Endodermal cell (in vitro differentiated cells): ENCODE measurements at regions not wholly inside any gene's neighbourhood (a gene's known extent, or its start where the extent isn't known, plus 50 kb on each side); places are given as distances from the start of the nearest gene placed in this dataset.

Experiments
- DNase-seq: peaks from one replicate; pipeline ENCODE4 v3.0.0-alpha.2; 2017
- H3K27ac ChIP-seq: 2 replicates; pipeline ENCODE4 v1.5.1; 2013; ENCODE audit warnings: mild to moderate bottlenecking, low read depth, low read length, moderate library complexity
- H3K27me3 ChIP-seq: 2 replicates; pipeline ENCODE4 v1.6.1; 2013; ENCODE audit warnings: mild to moderate bottlenecking, low read length, moderate library complexity; ENCODE audit not compliant: insufficient read depth, control insufficient read depth, poor library complexity, severe bottlenecking
- H3K36me3 ChIP-seq: 2 replicates; pipeline ENCODE4 v1.7.0; 2013; ENCODE audit warnings: mild to moderate bottlenecking, low read length, moderate library complexity; ENCODE audit not compliant: control insufficient read depth, insufficient read depth
- H3K4me1 ChIP-seq: one replicate; pipeline ENCODE4 v1.7.0; 2013; ENCODE audit warnings: low read length; ENCODE audit not compliant: control insufficient read depth, insufficient read depth
- H3K4me3 ChIP-seq: 2 replicates; pipeline ENCODE4 v1.5.1; 2013; ENCODE audit warnings: mild to moderate bottlenecking, low read length, moderate library complexity
- H3K9ac ChIP-seq: 2 replicates; pipeline ENCODE4 v1.6.1; 2013; ENCODE audit warnings: mild to moderate bottlenecking, low read length, moderate library complexity; ENCODE audit not compliant: poor library complexity, severe bottlenecking; ENCODE audit errors: extremely low read depth
- H3K9me3 ChIP-seq: 2 replicates; pipeline ENCODE4 v1.6.1; 2013; ENCODE audit warnings: mild to moderate bottlenecking, low read length, moderate library complexity; ENCODE audit not compliant: control insufficient read depth
- H3K27ac Mint-ChIP-seq: 2 replicates; pipeline ENCODE4 v1.8.0; 2020; ENCODE audit warnings: mixed read lengths
- H3K27me3 Mint-ChIP-seq: 2 replicates; pipeline ENCODE4 v1.8.0; 2021; ENCODE audit warnings: mild to moderate bottlenecking, mixed read lengths; ENCODE audit not compliant: insufficient read depth
- H3K36me3 Mint-ChIP-seq: 2 replicates; pipeline ENCODE4 v1.8.0; 2020; ENCODE audit warnings: low read depth, mixed read lengths
- H3K4me1 Mint-ChIP-seq: 2 replicates; pipeline ENCODE4 v1.8.0; 2020; ENCODE audit warnings: mixed read lengths
- H3K4me3 Mint-ChIP-seq: 2 replicates; pipeline ENCODE4 v1.8.0; 2020; ENCODE audit warnings: mild to moderate bottlenecking, moderate library complexity, mixed read lengths
- H3K9me3 Mint-ChIP-seq: 2 replicates; pipeline ENCODE4 v1.8.0; 2020; ENCODE audit warnings: mild to moderate bottlenecking, mixed read lengths
- WGBS, 2 experiments: methylation state at CpG; one replicate each; pipeline versions ENCODE4 v1.1.5 to v1.1.7; 2013; ENCODE audit warnings: missing lambda C conversion rate in 2 of 2, mixed read lengths in 1 of 2; ENCODE audit not compliant: insufficient coverage in 1 of 2, insufficient read length in 1 of 2; 5-methylcytosine and 5-hydroxymethylcytosine counted together
- TF ChIP-seq, protein P1 (sequence below): fragments of 200-600 bp; sonication (generic); conservative IDR thresholded peaks from 2 replicates; pipeline ENCODE4 v1.5.0; 2021; ENCODE audit warnings: antibody characterized with exemption, mild to moderate bottlenecking

DNA sequence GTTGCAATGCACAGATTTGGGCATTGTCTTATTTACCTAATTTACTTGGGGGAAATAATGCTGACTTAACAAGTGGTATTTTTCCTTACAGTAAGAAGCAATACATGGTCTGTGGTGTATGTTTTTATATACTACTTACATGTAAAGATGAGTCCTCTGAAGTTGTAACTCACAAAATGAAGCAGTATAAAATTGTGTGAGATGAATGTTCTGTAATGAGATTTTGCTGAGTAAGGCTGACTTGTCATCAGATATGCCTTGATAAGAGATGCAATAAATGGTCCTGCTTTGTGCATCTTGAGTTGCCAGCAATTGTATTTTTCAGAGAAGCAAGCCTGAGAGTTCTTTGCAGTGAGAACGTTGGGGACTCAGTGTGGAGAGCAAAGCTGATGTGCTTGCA, 92.2 kb upstream of the GNAQ start:
- no peaks in the 10 kb centered on the region for H3K9me3 ChIP-seq
- H3K9me3 Mint-ChIP-seq, result no peaks in the 10 kb centered on the region
- H3K4me1 ChIP-seq, result no peaks in the 10 kb centered on the region
- WGBS, 2 experiments, result 76 to 100% methylated on average over 1 of the region's 1 CpG
- TF ChIP-seq, protein P1, sequence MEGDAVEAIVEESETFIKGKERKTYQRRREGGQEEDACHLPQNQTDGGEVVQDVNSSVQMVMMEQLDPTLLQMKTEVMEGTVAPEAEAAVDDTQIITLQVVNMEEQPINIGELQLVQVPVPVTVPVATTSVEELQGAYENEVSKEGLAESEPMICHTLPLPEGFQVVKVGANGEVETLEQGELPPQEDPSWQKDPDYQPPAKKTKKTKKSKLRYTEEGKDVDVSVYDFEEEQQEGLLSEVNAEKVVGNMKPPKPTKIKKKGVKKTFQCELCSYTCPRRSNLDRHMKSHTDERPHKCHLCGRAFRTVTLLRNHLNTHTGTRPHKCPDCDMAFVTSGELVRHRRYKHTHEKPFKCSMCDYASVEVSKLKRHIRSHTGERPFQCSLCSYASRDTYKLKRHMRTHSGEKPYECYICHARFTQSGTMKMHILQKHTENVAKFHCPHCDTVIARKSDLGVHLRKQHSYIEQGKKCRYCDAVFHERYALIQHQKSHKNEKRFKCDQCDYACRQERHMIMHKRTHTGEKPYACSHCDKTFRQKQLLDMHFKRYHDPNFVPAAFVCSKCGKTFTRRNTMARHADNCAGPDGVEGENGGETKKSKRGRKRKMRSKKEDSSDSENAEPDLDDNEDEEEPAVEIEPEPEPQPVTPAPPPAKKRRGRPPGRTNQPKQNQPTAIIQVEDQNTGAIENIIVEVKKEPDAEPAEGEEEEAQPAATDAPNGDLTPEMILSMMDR, result no peak
- no peak overlapping the region for H3K4me3 ChIP-seq
- no peak overlapping the region for H3K9ac ChIP-seq
- no peaks in the 10 kb centered on the region for H3K36me3 Mint-ChIP-seq
- H3K4me1 Mint-ChIP-seq, result no peaks in the 10 kb centered on the region
- no peak overlapping the region for H3K27ac ChIP-seq
- no peaks in the 10 kb centered on the region for H3K36me3 ChIP-seq
- H3K27me3 ChIP-seq, result no peaks in the 10 kb centered on the region
- no peaks in the 10 kb centered on the region for H3K27me3 Mint-ChIP-seq
- no peak for DNase-seq
- no peak overlapping the region for H3K4me3 Mint-ChIP-seq
- H3K27ac Mint-ChIP-seq, result no peak overlapping the region

DNA sequence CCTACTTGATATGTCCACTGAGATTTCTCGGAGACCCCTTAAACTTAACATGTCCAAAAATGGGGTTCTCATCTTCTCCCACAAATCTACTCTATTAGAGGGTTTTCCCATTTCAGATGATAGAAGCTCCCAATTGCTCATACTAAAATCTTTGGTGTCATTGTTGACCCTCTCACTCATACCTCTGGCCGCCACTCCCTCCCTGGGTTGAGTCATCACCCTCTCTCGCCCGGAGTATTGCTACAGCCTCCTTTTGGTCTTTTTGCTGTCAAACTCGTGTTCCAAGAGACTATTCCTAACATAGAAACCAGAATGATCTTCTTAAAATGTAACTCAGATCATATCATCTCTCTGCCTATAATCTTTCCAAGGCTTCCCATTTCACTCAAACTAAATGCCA, 91.0 kb upstream of the GNAQ start:
- no peak overlapping the region for H3K4me3 Mint-ChIP-seq
- Histone ChIP-seq H3K4me3 (no peak overlapping the region), H3K9me3 (no peaks in the 10 kb centered on the region), H3K4me1 (no peaks in the 10 kb centered on the region), H3K36me3 (no peaks in the 10 kb centered on the region), H3K27ac (no peak overlapping the region), H3K9ac (no peak overlapping the region), H3K27me3 (no peaks in the 10 kb centered on the region)
- no peaks in the 10 kb centered on the region for H3K4me1 Mint-ChIP-seq
- WGBS, 2 experiments, result 88 to 89% methylated on average over 5 of the region's 5 CpGs
- no peaks in the 10 kb centered on the region for H3K36me3 Mint-ChIP-seq
- DNase-seq, result no peak
- no peaks in the 10 kb centered on the region for H3K27me3 Mint-ChIP-seq
- H3K9me3 Mint-ChIP-seq, result no peaks in the 10 kb centered on the region
- TF ChIP-seq, protein P1, result no peak
- no peak overlapping the region for H3K27ac Mint-ChIP-seq

DNA sequence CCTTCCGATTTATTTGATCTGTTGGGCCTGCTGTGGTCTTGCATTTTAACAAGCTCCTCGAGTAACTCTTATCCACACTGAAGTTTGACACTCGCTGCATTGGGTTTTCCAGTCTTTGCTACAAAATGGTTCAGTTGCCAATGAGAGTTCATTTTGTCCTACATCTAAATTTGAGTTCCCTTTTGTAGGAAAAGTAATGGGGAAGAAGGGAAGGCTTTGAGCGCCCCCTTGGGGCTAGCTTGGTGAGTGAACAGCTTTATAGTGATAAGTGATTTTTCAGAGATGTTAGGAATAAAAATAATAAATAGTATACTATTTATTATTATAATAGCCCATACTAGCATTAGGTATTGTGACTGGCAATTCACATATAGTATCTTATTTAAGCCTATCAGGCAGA, 89.9 kb upstream of the GNAQ start:
- no peak overlapping the region for H3K9ac ChIP-seq
- TF ChIP-seq, protein P1, result peak; percentile 95
- H3K27ac ChIP-seq, result no peak overlapping the region
- Mint-ChIP-seq H3K27me3 (no peaks in the 10 kb centered on the region), H3K4me1 (no peaks in the 10 kb centered on the region), H3K36me3 (no peaks in the 10 kb centered on the region), H3K4me3 (no peak overlapping the region), H3K27ac (no peak overlapping the region), H3K9me3 (no peaks in the 10 kb centered on the region)
- DNase-seq, result peak; percentile 87
- 46 to 73% methylated on average over 3 to 4 of the region's 4 CpGs for WGBS, 2 experiments
- H3K36me3 ChIP-seq, result no peaks in the 10 kb centered on the region
- no peak overlapping the region for H3K4me3 ChIP-seq
- no peaks in the 10 kb centered on the region for H3K9me3 ChIP-seq
- no peaks in the 10 kb centered on the region for H3K27me3 ChIP-seq
- no peaks in the 10 kb centered on the region for H3K4me1 ChIP-seq
